Brain microvascular endothelial cell (primary cell): ENCODE measurements at regions not wholly inside any gene's neighbourhood (a gene's known extent, or its start where the extent isn't known, plus 50 kb on each side); places are given as distances from the start of the nearest gene placed in this dataset.
"Not testable (repeated sequence)": the region's sequence is repeated elsewhere in the genome, so short reads cannot be mapped to it uniquely, and the experiment has no call there.

ENCODE experiments used
- DNase-seq: peaks from one replicate; pipeline ENCODE4 v3.0.0-alpha.2; 2020
- H3K27ac ChIP-seq: fragments of 250-450 bp; sonication (Bioruptor Pico); 2 replicates; pipeline ENCODE4 v1.5.1; 2020; ENCODE audit warnings: mild to moderate bottlenecking, moderate library complexity
- H3K27me3 ChIP-seq: fragments of 250-450 bp; sonication (Bioruptor Pico); replicated peaks from 2 replicates; pipeline ENCODE4 v1.5.1; 2020; ENCODE audit warnings: mild to moderate bottlenecking
- H3K36me3 ChIP-seq: fragments of 250-450 bp; sonication (Bioruptor Pico); replicated peaks from 2 replicates; pipeline ENCODE4 v1.5.1; 2020; ENCODE audit warnings: mild to moderate bottlenecking
- H3K4me3 ChIP-seq: 2 replicates; pipeline ENCODE4 v1.5.1; 2011; ENCODE audit warnings: low read depth, mild to moderate bottlenecking, control low read depth, low read length, moderate library complexity
- in situ Hi-C: cut with HindIII; loops from 2 replicates; pipeline ENCODE4 v1.10.0; 2017; ENCODE audit warnings: low sequenced_read_pairs, low pct_ligation_motif_present
- TF ChIP-seq, protein P1 (sequence below): IDR thresholded peaks from 2 replicates; pipeline ENCODE4 v1.5.1; 2011; ENCODE audit warnings: low read depth, mild to moderate bottlenecking, moderate library complexity, low read length, control low read depth, inconsistent platforms; ENCODE audit errors: missing control alignments

- no peak overlapping the region for H3K27ac ChIP-seq
- in situ Hi-C loops: no loop called here
- H3K27me3 ChIP-seq: no peaks in the 10 kb centered on the region
- H3K4me3 ChIP-seq: no peak overlapping the region
- TF ChIP-seq, protein P1, sequence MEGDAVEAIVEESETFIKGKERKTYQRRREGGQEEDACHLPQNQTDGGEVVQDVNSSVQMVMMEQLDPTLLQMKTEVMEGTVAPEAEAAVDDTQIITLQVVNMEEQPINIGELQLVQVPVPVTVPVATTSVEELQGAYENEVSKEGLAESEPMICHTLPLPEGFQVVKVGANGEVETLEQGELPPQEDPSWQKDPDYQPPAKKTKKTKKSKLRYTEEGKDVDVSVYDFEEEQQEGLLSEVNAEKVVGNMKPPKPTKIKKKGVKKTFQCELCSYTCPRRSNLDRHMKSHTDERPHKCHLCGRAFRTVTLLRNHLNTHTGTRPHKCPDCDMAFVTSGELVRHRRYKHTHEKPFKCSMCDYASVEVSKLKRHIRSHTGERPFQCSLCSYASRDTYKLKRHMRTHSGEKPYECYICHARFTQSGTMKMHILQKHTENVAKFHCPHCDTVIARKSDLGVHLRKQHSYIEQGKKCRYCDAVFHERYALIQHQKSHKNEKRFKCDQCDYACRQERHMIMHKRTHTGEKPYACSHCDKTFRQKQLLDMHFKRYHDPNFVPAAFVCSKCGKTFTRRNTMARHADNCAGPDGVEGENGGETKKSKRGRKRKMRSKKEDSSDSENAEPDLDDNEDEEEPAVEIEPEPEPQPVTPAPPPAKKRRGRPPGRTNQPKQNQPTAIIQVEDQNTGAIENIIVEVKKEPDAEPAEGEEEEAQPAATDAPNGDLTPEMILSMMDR: no peak
- no peaks in the 10 kb centered on the region for H3K36me3 ChIP-seq
- no peak for DNase-seq
Measured at GRCh38 chr4:18435781-18436180, 414.2 kb upstream of the LCORL start.

DNA sequence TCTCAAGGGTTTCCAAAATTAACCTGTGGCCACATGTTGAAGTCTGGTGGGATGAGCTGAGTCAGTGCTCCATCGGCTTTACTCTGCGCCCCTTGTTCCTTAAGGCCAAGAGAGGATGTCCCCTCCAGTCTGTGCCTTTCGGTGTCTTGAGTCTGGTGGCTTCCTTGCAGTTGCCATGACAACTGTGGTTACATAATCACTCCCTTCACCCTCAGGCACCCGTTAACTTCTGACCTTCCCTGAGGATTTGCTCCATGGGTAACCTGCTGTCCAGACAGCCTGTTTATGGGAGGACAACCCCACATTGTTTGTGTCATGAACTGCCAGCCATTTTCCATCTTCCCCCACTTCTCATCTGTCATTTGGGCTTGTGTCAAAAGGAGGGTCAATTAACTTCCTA lies 401.1 kb upstream of the LCORL start:
- TF ChIP-seq, protein P1: no peak
- in situ Hi-C loops: no loop called here
- no peak for DNase-seq
- Histone ChIP-seq H3K27ac (no peak overlapping the region), H3K27me3 (no peaks in the 10 kb centered on the region), H3K36me3 (no peaks in the 10 kb centered on the region), H3K4me3 (no peak overlapping the region)

DNA sequence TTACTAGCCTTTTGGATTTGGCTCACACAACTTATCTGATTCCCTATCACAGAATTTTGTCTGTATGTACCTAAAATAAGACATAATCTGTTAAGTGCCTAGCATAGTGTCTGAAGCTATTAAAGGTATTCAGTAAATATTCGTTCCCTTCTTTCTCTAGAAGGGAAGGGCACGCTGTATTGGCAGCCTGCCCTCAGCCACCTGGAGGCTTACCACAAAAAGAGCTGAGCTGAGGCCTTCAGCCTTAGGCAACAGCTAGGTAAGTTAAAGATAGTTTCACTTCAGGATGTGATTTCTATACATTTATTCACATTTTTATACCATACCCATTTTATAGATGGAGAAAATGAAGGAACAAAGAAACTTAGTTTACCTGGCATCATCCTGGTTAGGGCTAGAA lies 400.0 kb upstream of the LCORL start:
- TF ChIP-seq, protein P1: no peak
- H3K27me3 ChIP-seq: no peaks in the 10 kb centered on the region
- no peaks in the 10 kb centered on the region for H3K36me3 ChIP-seq
- in situ Hi-C loops: no loop called here
- H3K27ac ChIP-seq: no peak overlapping the region
- H3K4me3 ChIP-seq: no peak overlapping the region
- no peak for DNase-seq

DNA sequence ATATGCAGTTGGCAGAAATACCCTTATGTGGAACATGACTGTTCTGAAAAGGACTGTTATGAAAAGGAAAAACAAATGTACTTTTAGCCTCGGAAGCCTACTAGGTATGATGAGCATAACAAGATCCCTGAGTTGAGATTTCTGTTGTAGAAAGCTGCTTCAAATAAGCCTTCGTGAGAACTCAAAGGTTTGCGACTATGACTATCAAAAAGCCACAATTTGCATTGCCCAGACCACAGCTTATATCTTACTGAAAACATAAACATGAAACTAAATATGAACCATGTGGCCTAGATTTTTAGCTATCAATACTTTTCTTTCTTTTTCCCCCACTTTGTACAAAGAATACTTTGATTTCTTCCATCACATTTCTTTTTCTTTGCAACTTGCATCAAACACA lies 398.2 kb upstream of the LCORL start:
- in situ Hi-C loops: no loop called here
- no peak for DNase-seq
- H3K27me3 ChIP-seq: no peaks in the 10 kb centered on the region
- no peak overlapping the region for H3K4me3 ChIP-seq
- TF ChIP-seq, protein P1: no peak
- H3K36me3 ChIP-seq: no peaks in the 10 kb centered on the region
- H3K27ac ChIP-seq: no peak overlapping the region

GRCh38 chr4:18418195-18418898 lies 396.8 kb upstream of the LCORL start:
- H3K27me3 ChIP-seq, H3K36me3 ChIP-seq, H3K27ac ChIP-seq, DNase-seq, in situ Hi-C loops, H3K4me3 ChIP-seq: not testable (repeated sequence)

GRCh38 chr4:18417651-18418050 lies 396.1 kb upstream of the LCORL start:
- H3K27ac ChIP-seq, H3K36me3 ChIP-seq, H3K4me3 ChIP-seq, in situ Hi-C loops, DNase-seq, H3K27me3 ChIP-seq: not testable (repeated sequence)

GRCh38 chr4:18406264-18406663 lies 384.7 kb upstream of the LCORL start:
- Histone ChIP-seq H3K27ac (no peak overlapping the region), H3K36me3 (no peaks in the 10 kb centered on the region), H3K4me3 (no peak overlapping the region), H3K27me3 (no peaks in the 10 kb centered on the region)
- DNase-seq: no peak
- in situ Hi-C loops: no loop called here
- TF ChIP-seq, protein P1: no peak
